Fibroblast of the aortic adventitia (primary cell): ENCODE measurements at regions not wholly inside any gene's neighbourhood (a gene's known extent, or its start where the extent isn't known, plus 50 kb on each side); places are given as distances from the start of the nearest gene placed in this dataset.

ENCODE experiments used
- DNase-seq: peaks from one replicate; pipeline ENCODE4 v3.0.0-alpha.2; 2010; ENCODE audit warnings: low read depth
- H3K4me3 ChIP-seq: 2 replicates; pipeline ENCODE4 v1.5.1; 2011; ENCODE audit warnings: low read depth, mild to moderate bottlenecking, control low read depth, low read length, moderate library complexity
- CTCF ChIP-seq: IDR thresholded peaks from 2 replicates; pipeline ENCODE4 v1.5.1; 2011; ENCODE audit warnings: mild to moderate bottlenecking, low read length, control low read depth, inconsistent platforms; ENCODE audit not compliant: insufficient read depth

DNA sequence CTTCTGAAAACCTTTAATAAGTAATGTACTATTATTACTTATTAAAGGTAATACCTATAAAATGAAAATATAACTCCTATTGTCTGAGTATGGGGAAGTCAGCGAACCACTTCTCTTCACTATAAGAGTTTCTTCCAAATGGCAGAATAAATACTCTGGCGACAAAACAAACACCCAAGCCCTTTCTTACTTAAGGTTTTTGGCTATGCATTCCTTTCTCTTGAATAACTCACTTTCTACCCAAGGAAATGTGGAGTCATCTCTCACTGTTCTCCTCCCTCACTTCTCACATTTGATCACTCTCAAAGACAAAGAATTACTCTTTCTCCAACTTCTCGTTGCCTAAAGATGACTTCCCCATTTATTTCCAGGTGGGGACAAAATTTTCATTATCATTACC is 816.8 kb upstream of the CRIM1 start:
- no peak for TF ChIP-seq CTCF
- H3K4me3 ChIP-seq = no peak overlapping the region
- no peak for DNase-seq

DNA sequence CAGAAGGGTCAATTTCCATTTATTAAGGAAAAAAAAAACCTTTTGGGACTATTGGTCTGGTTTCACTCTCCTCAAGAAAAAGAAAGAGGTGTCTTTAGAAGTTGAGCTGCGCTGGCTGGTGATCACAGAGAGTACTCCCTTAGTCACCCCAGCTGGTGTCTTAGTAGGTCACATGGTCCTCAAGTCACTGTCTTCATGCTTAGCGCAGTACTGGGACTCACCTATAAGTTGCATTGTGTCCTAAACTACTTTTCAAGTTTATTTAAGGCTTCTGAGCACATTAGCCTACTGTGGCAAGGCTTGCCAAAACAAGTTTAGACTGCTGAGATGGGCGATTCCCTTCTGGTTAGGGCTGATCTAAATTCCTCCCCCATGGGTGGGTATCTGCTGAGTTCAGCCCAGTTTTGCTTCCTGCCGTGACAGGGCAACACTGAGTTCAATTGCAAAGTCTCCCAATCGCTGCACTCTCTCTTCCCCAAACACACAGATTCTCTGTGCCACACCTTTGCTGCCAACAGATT is 824.9 kb upstream of the CRIM1 start:
- TF ChIP-seq CTCF = no peak
- no peak for DNase-seq
- H3K4me3 ChIP-seq = no peak overlapping the region

- no peak for TF ChIP-seq CTCF
- H3K4me3 ChIP-seq = no peak overlapping the region
- no peak for DNase-seq
Measured at GRCh38 chr2:35526741-35527140, 828.8 kb upstream of the CRIM1 start.

DNA sequence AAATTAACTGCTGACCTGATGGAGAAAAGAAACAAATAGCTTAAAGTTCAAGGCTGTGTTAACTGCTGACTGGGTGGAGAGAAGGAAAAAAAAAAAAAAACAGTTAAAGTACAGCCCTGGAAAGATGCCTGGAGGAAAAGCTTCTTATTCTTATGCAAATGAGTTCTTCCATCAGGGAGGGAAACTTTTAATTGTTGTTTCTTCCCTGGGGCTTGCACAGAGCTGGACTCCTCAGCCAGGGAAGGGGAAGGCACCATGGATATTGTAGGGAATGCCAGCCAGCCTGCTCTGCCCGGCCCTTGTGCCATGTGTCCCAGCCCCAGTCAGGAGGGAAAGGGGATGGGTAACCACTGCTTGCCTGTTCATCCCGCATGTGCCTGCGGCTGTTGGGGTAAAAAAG is 833.1 kb upstream of the CRIM1 start:
- no peak for TF ChIP-seq CTCF
- H3K4me3 ChIP-seq = no peak overlapping the region
- DNase-seq = no peak

- DNase-seq = no peak
- no peak overlapping the region for H3K4me3 ChIP-seq
- no peak for TF ChIP-seq CTCF
Measured at GRCh38 chr2:35510636-35511035, 844.9 kb upstream of the CRIM1 start.

GRCh38 chr2:35508601-35509000 is 847.0 kb upstream of the CRIM1 start:
- no peak overlapping the region for H3K4me3 ChIP-seq
- DNase-seq = no peak
- TF ChIP-seq CTCF = no peak

- DNase-seq = no peak
- H3K4me3 ChIP-seq = no peak overlapping the region
- no peak for TF ChIP-seq CTCF
Measured at GRCh38 chr2:35504419-35504818, 851.2 kb upstream of the CRIM1 start.
